ENCODE measurements at regions not wholly inside any gene's neighbourhood (a gene's known extent, or its start where the extent isn't known, plus 50 kb on each side); places are given as distances from the start of the nearest gene placed in this dataset.

- no peak overlapping the region for H3K4me3 ChIP-seq (ENCODE audit: low read depth, low read length)
- no peak for TF ChIP-seq CTCF (IDR thresholded peaks at IDR 0.05; ENCODE audit: low read depth, low read length)
Observed at GRCh38 chr7:68936471-68937035, 661.7 kb upstream of the AUTS2 start.

- no peak for TF ChIP-seq CTCF (IDR thresholded peaks at IDR 0.05; ENCODE audit: low read depth, low read length)
- H3K4me3 ChIP-seq (ENCODE audit: low read depth, low read length) = no peak overlapping the region
Observed at GRCh38 chr7:68938151-68938550, 660.1 kb upstream of the AUTS2 start.

GRCh38 chr7:68943786-68944185, 654.5 kb upstream of the AUTS2 start:
- H3K4me3 ChIP-seq (ENCODE audit: low read depth, low read length) = no peak overlapping the region

GRCh38 chr7:68955656-68956055, 642.6 kb upstream of the AUTS2 start:
- no peak overlapping the region for H3K4me3 ChIP-seq (ENCODE audit: low read depth, low read length)
- no peak for TF ChIP-seq CTCF (IDR thresholded peaks at IDR 0.05; ENCODE audit: low read depth, low read length)

More at GRCh38 chr7:68943786-68944185, 654.5 kb upstream of the AUTS2 start:
- TF ChIP-seq CTCF (IDR thresholded peaks at IDR 0.05; ENCODE audit: low read depth, low read length) = no peak

- TF ChIP-seq CTCF (IDR thresholded peaks at IDR 0.05; ENCODE audit: low read depth, low read length) = no peak
- no peak overlapping the region for H3K4me3 ChIP-seq (ENCODE audit: low read depth, low read length)
Observed at GRCh38 chr7:68958571-68958970, 639.7 kb upstream of the AUTS2 start.

DNA sequence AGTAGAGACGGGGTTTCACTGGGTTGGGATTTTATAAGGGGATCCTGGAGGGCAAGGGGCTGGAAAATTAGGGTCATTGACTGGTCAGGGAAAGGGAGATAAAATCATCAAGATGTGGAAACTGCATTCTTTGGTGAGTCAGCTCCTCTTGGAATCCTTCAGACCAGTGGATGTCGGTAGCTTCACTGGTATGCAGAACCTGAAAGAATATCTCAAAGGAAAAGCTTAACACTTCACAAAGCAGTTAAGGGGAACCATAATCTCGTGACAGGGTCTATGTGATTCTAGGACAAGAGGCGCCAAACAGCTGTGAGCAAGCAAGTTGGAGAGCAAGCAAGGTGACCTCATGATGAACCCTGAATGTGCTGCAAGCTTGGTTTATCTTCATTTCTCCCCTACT, 634.7 kb upstream of the AUTS2 start:
- no peak overlapping the region for H3K4me3 ChIP-seq (ENCODE audit: low read depth, low read length)
- no peak for TF ChIP-seq CTCF (IDR thresholded peaks at IDR 0.05; ENCODE audit: low read depth, low read length)

DNA sequence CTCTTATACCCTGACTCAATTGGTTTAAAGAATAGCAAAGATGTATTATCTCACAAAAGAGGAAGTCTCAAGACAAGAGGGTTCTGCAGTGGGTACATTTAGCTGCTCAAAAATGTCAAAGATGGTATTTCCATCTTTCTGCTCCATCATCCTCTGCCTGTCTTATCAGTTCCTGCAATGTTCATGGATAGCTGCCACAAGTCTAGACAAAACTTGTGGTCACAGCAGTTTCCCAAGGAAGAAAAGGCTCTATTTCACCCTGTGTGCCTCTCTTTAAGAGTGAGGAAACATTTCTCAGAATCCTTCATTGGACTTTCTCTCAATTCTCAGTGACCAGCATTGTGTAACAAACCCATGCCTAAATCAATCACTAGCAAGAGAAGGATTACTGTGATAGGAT, 634.2 kb upstream of the AUTS2 start:
- no peak for TF ChIP-seq CTCF (IDR thresholded peaks at IDR 0.05; ENCODE audit: low read depth, low read length)
- H3K4me3 ChIP-seq (ENCODE audit: low read depth, low read length) = no peak overlapping the region
